SK-N-SH (cell line): ENCODE measurements at regions not wholly inside any gene's neighbourhood (a gene's known extent, or its start where the extent isn't known, plus 50 kb on each side); places are given as distances from the start of the nearest gene placed in this dataset.

Experiments used
- EZH2phosphoT487 ChIP-seq: fragments of 200-600 bp; sonication (generic); IDR thresholded peaks from 2 replicates; pipeline ENCODE4 v1.6.1; 2017; ENCODE audit warnings: low read depth, mixed run types, mild to moderate bottlenecking, antibody characterized with exemption, moderate library complexity, borderline replicate concordance
- POLR2AphosphoS5 ChIP-seq: IDR thresholded peaks from 2 replicates; pipeline ENCODE4 v1.6.1; 2012; ENCODE audit warnings: low read depth, low read length
- SMC3 ChIP-seq: IDR thresholded peaks from 2 replicates; pipeline ENCODE4 v1.6.1; 2012; ENCODE audit warnings: low read depth, low read length, improper control_type of control experiment
- USF1 ChIP-seq: IDR thresholded peaks from 2 replicates; pipeline ENCODE4 v1.4.0; 2012; ENCODE audit warnings: low read depth, borderline replicate concordance
- TF ChIP-seq, protein P1 (sequence below): fragments of 200-600 bp; sonication (generic); IDR thresholded peaks from 2 replicates; pipeline ENCODE4 v1.6.1; 2017; ENCODE audit warnings: antibody characterized with exemption, mild to moderate bottlenecking, moderate library complexity
- TF ChIP-seq, protein P2 (sequence below): IDR thresholded peaks from 2 replicates; pipeline ENCODE4 v1.6.1; 2012; ENCODE audit warnings: mild to moderate bottlenecking, low read depth, low read length, moderate library complexity

DNA sequence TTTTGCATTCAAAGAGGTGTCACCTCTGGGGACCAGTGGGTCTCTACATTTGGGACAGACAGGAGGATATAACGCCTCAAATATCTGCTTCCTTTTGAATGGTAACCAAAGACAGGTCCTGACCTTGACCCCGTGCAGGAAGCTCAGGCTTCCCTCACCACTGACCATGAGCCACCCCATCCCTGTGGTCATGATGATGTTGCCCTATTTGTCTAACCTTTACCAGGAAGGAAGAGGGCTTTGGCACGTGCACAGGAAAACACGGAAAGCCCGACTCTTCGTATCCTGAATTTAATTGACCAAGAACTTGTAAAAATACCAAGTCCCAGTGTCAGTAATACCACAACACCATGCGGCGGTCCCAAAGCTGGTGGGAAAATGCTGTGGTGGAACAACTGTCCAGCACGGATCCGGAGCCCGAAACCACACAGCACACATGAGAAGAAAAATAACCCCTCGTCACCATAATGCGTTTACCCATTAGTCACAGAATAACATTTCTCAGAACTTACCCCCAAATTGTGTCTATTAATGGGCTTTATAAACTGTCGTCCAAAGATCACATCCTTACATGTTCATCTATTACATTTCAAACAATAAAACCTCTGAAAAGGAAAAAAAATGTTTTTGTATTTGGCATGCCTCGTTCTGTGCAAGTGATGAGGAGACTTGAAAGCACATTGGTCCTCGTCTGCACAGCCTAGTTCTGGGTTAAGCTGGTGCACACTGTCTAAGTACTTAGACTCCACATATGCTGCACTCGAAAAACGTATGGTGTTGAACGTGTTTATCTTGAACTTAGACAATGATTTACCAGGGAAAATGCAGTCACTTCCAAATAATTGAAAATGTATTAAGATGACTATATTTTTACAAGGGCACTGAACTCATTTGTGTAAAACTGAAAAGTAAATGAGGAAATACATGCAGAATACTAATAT, 118.9 kb upstream of the IGF1R start:
- TF ChIP-seq, protein P1, sequence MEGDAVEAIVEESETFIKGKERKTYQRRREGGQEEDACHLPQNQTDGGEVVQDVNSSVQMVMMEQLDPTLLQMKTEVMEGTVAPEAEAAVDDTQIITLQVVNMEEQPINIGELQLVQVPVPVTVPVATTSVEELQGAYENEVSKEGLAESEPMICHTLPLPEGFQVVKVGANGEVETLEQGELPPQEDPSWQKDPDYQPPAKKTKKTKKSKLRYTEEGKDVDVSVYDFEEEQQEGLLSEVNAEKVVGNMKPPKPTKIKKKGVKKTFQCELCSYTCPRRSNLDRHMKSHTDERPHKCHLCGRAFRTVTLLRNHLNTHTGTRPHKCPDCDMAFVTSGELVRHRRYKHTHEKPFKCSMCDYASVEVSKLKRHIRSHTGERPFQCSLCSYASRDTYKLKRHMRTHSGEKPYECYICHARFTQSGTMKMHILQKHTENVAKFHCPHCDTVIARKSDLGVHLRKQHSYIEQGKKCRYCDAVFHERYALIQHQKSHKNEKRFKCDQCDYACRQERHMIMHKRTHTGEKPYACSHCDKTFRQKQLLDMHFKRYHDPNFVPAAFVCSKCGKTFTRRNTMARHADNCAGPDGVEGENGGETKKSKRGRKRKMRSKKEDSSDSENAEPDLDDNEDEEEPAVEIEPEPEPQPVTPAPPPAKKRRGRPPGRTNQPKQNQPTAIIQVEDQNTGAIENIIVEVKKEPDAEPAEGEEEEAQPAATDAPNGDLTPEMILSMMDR, result no peak
- no peak for TF ChIP-seq USF1
- TF ChIP-seq SMC3, result no peak
- TF ChIP-seq, protein P2, sequence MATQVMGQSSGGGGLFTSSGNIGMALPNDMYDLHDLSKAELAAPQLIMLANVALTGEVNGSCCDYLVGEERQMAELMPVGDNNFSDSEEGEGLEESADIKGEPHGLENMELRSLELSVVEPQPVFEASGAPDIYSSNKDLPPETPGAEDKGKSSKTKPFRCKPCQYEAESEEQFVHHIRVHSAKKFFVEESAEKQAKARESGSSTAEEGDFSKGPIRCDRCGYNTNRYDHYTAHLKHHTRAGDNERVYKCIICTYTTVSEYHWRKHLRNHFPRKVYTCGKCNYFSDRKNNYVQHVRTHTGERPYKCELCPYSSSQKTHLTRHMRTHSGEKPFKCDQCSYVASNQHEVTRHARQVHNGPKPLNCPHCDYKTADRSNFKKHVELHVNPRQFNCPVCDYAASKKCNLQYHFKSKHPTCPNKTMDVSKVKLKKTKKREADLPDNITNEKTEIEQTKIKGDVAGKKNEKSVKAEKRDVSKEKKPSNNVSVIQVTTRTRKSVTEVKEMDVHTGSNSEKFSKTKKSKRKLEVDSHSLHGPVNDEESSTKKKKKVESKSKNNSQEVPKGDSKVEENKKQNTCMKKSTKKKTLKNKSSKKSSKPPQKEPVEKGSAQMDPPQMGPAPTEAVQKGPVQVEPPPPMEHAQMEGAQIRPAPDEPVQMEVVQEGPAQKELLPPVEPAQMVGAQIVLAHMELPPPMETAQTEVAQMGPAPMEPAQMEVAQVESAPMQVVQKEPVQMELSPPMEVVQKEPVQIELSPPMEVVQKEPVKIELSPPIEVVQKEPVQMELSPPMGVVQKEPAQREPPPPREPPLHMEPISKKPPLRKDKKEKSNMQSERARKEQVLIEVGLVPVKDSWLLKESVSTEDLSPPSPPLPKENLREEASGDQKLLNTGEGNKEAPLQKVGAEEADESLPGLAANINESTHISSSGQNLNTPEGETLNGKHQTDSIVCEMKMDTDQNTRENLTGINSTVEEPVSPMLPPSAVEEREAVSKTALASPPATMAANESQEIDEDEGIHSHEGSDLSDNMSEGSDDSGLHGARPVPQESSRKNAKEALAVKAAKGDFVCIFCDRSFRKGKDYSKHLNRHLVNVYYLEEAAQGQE, result no peak
- no peak for TF ChIP-seq EZH2phosphoT487
- TF ChIP-seq POLR2AphosphoS5, result no peak
